ENCODE measurements at regions not wholly inside any gene's neighbourhood (a gene's known extent, or its start where the extent isn't known, plus 50 kb on each side); places are given as distances from the start of the nearest gene placed in this dataset.

GRCh38 chr2:5846881-5847280 lies 154.7 kb downstream of the SOX11 start:
- TF ChIP-seq CREB5 (CRISPR knock-in tag; IDR thresholded peaks at IDR 0.05; ENCODE audit: low read depth) (no peak), OSR1 (CRISPR knock-in tag; IDR thresholded peaks at IDR 0.05) (no peak), ISL1 (CRISPR knock-in tag; IDR thresholded peaks at IDR 0.05) (no peak)

Data from SK-N-SH treated with all-trans-retinoic acid at 6 μM for 48 hours (cell line).